ENCODE measurements at regions not wholly inside any gene's neighbourhood (a gene's known extent, or its start where the extent isn't known, plus 50 kb on each side); places are given as distances from the start of the nearest gene placed in this dataset.

- Histone ChIP-seq H3K79me2 (ENCODE audit: low read length) (no peaks in the 10 kb centered on the region), H3F3A (ENCODE audit: low read length, unreplicated experiment) (no peaks in the 10 kb centered on the region), H3K4me2 (ENCODE audit: low read length) (no peak overlapping the region), H2AFZ (ENCODE audit: low read length) (no peak overlapping the region), H3K27me3 (ENCODE audit: low read length) (no peaks in the 10 kb centered on the region), H3K36me3 (ENCODE audit: low read depth, low read length) (no peaks in the 10 kb centered on the region), H4K20me1 (ENCODE audit: low read length) (no peaks in the 10 kb centered on the region), H3K9ac (ENCODE audit: low read length) (no peak overlapping the region), H3K9me3 (ENCODE audit: low read length) (no peaks in the 10 kb centered on the region), H3K4me3 (ENCODE audit: low read length) (no peak overlapping the region), H3K9me2 (replicated peaks; ENCODE audit: low read length) (no peaks in the 10 kb centered on the region), H3K4me1 (ENCODE audit: insufficient read depth, low read length) (peaks cover 29% of the 10 kb centered on the region), H3K27ac (ENCODE audit: low read length) (no peak overlapping the region)
- no peak for DNase-seq
- intact Hi-C loops (cut with micrococcal nuclease) = no loop called here
- no TSS peak for BruUV-seq (replicated peaks)
- ChIA-PET POLR2A (ENCODE audit: unreplicated experiment) (no interaction called here), CTCF (no interaction called here)
- ATAC-seq = no peak
- no peak for TF ChIP-seq CTCF (conservative IDR thresholded peaks at IDR 0.05; ENCODE audit: low read depth, low read length)
- no peak for TF ChIP-seq EZH2phosphoT487 (IDR thresholded peaks at IDR 0.05; ENCODE audit: borderline replicate concordance, low read length)
- TF ChIP-seq EZH2 (IDR thresholded peaks at IDR 0.05; ENCODE audit: low read length, unreplicated experiment) = no peak
Measured at GRCh38 chr4:52246827-52247226, 195.7 kb downstream of the SPATA18 start.

- CTCF ChIA-PET = no interaction called here
- no TSS peak for BruUV-seq (replicated peaks)
Measured at GRCh38 chr4:52247941-52248340, 196.8 kb downstream of the SPATA18 start.

GRCh38 chr4:52248820-52249219, 197.7 kb downstream of the SPATA18 start:
- no peak overlapping the region for H3K9ac ChIP-seq (ENCODE audit: low read length)
- H3K4me3 ChIP-seq (ENCODE audit: low read length) = no peak overlapping the region
- H3K9me2 ChIP-seq (replicated peaks; ENCODE audit: low read length) = no peaks in the 10 kb centered on the region
- peak overlapping the region; percentile 19; the same call in 1 of the 2 replicates for H3K27ac ChIP-seq (ENCODE audit: low read length)
- intact Hi-C loops (cut with micrococcal nuclease) = no loop called here
- TF ChIP-seq EZH2phosphoT487 (IDR thresholded peaks at IDR 0.05; ENCODE audit: borderline replicate concordance, low read length) = no peak
- no peak for TF ChIP-seq EZH2 (IDR thresholded peaks at IDR 0.05; ENCODE audit: low read length, unreplicated experiment)
- no peak for TF ChIP-seq CTCF (conservative IDR thresholded peaks at IDR 0.05; ENCODE audit: low read depth, low read length)
- ChIA-PET CTCF (no interaction called here), POLR2A (ENCODE audit: unreplicated experiment) (no interaction called here)
- H2AFZ ChIP-seq (ENCODE audit: low read length) = no peak overlapping the region
- no peaks in the 10 kb centered on the region for H3K36me3 ChIP-seq (ENCODE audit: low read depth, low read length)
- no TSS peak for BruUV-seq (replicated peaks)
- H3K79me2 ChIP-seq (ENCODE audit: low read length) = no peaks in the 10 kb centered on the region
- no peaks in the 10 kb centered on the region for H3F3A ChIP-seq (ENCODE audit: low read length, unreplicated experiment)
- H4K20me1 ChIP-seq (ENCODE audit: low read length) = no peaks in the 10 kb centered on the region
- no peaks in the 10 kb centered on the region for H3K9me3 ChIP-seq (ENCODE audit: low read length)
- H3K27me3 ChIP-seq (ENCODE audit: low read length) = no peaks in the 10 kb centered on the region
- H3K4me1 ChIP-seq (ENCODE audit: insufficient read depth, low read length) = peaks cover 23% of the 10 kb centered on the region
- H3K4me2 ChIP-seq (ENCODE audit: low read length) = peak overlapping the region; percentile 34; the same call in 1 of the 2 replicates
- ATAC-seq (no peak), DNase-seq (peak; percentile 93)

More at GRCh38 chr4:52247941-52248340, 196.8 kb downstream of the SPATA18 start:
- intact Hi-C loops (cut with micrococcal nuclease) = no loop called here
- no peak overlapping the region for H3K27ac ChIP-seq (ENCODE audit: low read length)
- no peak for DNase-seq
- no peaks in the 10 kb centered on the region for H3F3A ChIP-seq (ENCODE audit: low read length, unreplicated experiment)
- no peak for ATAC-seq
- no peak overlapping the region for H3K4me3 ChIP-seq (ENCODE audit: low read length)
- H3K4me1 ChIP-seq (ENCODE audit: insufficient read depth, low read length) = peaks cover 23% of the 10 kb centered on the region
- no peaks in the 10 kb centered on the region for H3K9me2 ChIP-seq (replicated peaks; ENCODE audit: low read length)
- no peak overlapping the region for H3K9ac ChIP-seq (ENCODE audit: low read length)
- no peak for TF ChIP-seq EZH2 (IDR thresholded peaks at IDR 0.05; ENCODE audit: low read length, unreplicated experiment)
- no peak for TF ChIP-seq CTCF (conservative IDR thresholded peaks at IDR 0.05; ENCODE audit: low read depth, low read length)
- no peak for TF ChIP-seq EZH2phosphoT487 (IDR thresholded peaks at IDR 0.05; ENCODE audit: borderline replicate concordance, low read length)
- no peaks in the 10 kb centered on the region for H4K20me1 ChIP-seq (ENCODE audit: low read length)
- H3K36me3 ChIP-seq (ENCODE audit: low read depth, low read length) = no peaks in the 10 kb centered on the region
- no peak overlapping the region for H3K4me2 ChIP-seq (ENCODE audit: low read length)
- no peaks in the 10 kb centered on the region for H3K27me3 ChIP-seq (ENCODE audit: low read length)
- H2AFZ ChIP-seq (ENCODE audit: low read length) = no peak overlapping the region
- no peaks in the 10 kb centered on the region for H3K9me3 ChIP-seq (ENCODE audit: low read length)
- H3K79me2 ChIP-seq (ENCODE audit: low read length) = no peaks in the 10 kb centered on the region
- POLR2A ChIA-PET (ENCODE audit: unreplicated experiment) = no interaction called here
